Suprapubic skin (tissue), 4 donors: ENCODE measurements at regions not wholly inside any gene's neighbourhood (a gene's known extent, or its start where the extent isn't known, plus 50 kb on each side); places are given as distances from the start of the nearest gene placed in this dataset.

Experiments used
- DNase-seq, 2 donors: peaks; one replicate each; pipeline ENCODE4 v3.0.0-alpha.2; 2019; ENCODE audit warnings: low spot score in 2 of 2
- H3K27ac ChIP-seq: fragments of 200-600 bp; sonication (generic); one replicate; pipeline ENCODE4 v1.5.1; 2019
- H3K27me3 ChIP-seq: fragments of 200-600 bp; sonication (generic); one replicate; pipeline ENCODE4 v1.5.1; 2019
- H3K36me3 ChIP-seq: fragments of 200-600 bp; sonication (generic); one replicate; pipeline ENCODE4 v1.5.1; 2019
- H3K4me1 ChIP-seq: fragments of 200-600 bp; sonication (generic); one replicate; pipeline ENCODE4 v1.5.1; 2019
- H3K4me3 ChIP-seq: fragments of 200-600 bp; sonication (generic); one replicate; pipeline ENCODE4 v1.5.1; 2019; ENCODE audit warnings: mild to moderate bottlenecking
- H3K9me3 ChIP-seq: fragments of 200-600 bp; sonication (generic); one replicate; pipeline ENCODE4 v1.5.1; 2019
- EP300 ChIP-seq: sonication (generic); formaldehyde crosslinking; IDR thresholded peaks from one replicate; pipeline ENCODE4 v1.6.1; 2017; ENCODE audit warnings: antibody characterized with exemption
- POLR2A ChIP-seq, 2 donors: fragments of 450-650 bp; IDR thresholded peaks; one replicate each; pipeline ENCODE4 v1.6.1; 2017; ENCODE audit warnings: antibody characterized with exemption in 2 of 2, mild to moderate bottlenecking in 2 of 2, moderate library complexity in 2 of 2
- POLR2AphosphoS5 ChIP-seq, 3 donors: sonication (generic); formaldehyde crosslinking; IDR thresholded peaks; one replicate each; pipeline ENCODE4 v1.6.1; 2017; ENCODE audit warnings: antibody characterized with exemption in 3 of 3
- WGBS: methylation state at CpG from one replicate; pipeline ENCODE4 v1.1.5; 2018; 5-methylcytosine and 5-hydroxymethylcytosine counted together
- TF ChIP-seq, protein P1 (sequence below), 2 donors: fragments of 200-600 bp in 1 of 2; fragments of 450-650 bp in 1 of 2; sonication (generic) in 1 of 2; IDR thresholded peaks; one replicate each; pipeline ENCODE4 v1.5.1; 2016 to 2019; ENCODE audit warnings: antibody characterized with exemption in 2 of 2, mild to moderate bottlenecking in 1 of 2, moderate library complexity in 1 of 2

GRCh38 chr11:134878785-134879184 lies 466.7 kb upstream of the B3GAT1 start:
- DNase-seq = no peak
- no peak overlapping the region for H3K27ac ChIP-seq
- 59% methylated on average over 6 of the region's 6 CpGs for WGBS
- no peaks in the 10 kb centered on the region for H3K9me3 ChIP-seq
- no peak for TF ChIP-seq POLR2AphosphoS5 (IDR thresholded peaks at IDR 0.05)
- TF ChIP-seq EP300 = no peak
- TF ChIP-seq POLR2A (IDR thresholded peaks at IDR 0.05) = no peak
- TF ChIP-seq, protein P1, sequence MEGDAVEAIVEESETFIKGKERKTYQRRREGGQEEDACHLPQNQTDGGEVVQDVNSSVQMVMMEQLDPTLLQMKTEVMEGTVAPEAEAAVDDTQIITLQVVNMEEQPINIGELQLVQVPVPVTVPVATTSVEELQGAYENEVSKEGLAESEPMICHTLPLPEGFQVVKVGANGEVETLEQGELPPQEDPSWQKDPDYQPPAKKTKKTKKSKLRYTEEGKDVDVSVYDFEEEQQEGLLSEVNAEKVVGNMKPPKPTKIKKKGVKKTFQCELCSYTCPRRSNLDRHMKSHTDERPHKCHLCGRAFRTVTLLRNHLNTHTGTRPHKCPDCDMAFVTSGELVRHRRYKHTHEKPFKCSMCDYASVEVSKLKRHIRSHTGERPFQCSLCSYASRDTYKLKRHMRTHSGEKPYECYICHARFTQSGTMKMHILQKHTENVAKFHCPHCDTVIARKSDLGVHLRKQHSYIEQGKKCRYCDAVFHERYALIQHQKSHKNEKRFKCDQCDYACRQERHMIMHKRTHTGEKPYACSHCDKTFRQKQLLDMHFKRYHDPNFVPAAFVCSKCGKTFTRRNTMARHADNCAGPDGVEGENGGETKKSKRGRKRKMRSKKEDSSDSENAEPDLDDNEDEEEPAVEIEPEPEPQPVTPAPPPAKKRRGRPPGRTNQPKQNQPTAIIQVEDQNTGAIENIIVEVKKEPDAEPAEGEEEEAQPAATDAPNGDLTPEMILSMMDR (IDR thresholded peaks at IDR 0.05) = no peak
- no peak overlapping the region for H3K4me3 ChIP-seq
- peaks cover 17% of the 10 kb centered on the region for H3K27me3 ChIP-seq
- H3K36me3 ChIP-seq = no peaks in the 10 kb centered on the region
- H3K4me1 ChIP-seq = no peaks in the 10 kb centered on the region

GRCh38 chr11:134876226-134876625 lies 464.2 kb upstream of the B3GAT1 start:
- 69% methylated on average over 8 of the region's 8 CpGs for WGBS
- Histone ChIP-seq H3K9me3 (no peaks in the 10 kb centered on the region), H3K27ac (no peak overlapping the region), H3K4me3 (no peak overlapping the region), H3K4me1 (no peaks in the 10 kb centered on the region), H3K27me3 (peaks cover 17% of the 10 kb centered on the region), H3K36me3 (no peaks in the 10 kb centered on the region)
- DNase-seq = no peak
- TF ChIP-seq POLR2A (IDR thresholded peaks at IDR 0.05) (no peak), EP300 (no peak), POLR2AphosphoS5 (IDR thresholded peaks at IDR 0.05) (no peak)
- TF ChIP-seq, protein P1 (IDR thresholded peaks at IDR 0.05) = no peak

- Histone ChIP-seq H3K27me3 (peaks cover 17% of the 10 kb centered on the region), H3K4me1 (peaks cover 3% of the 10 kb centered on the region), H3K9me3 (no peaks in the 10 kb centered on the region), H3K27ac (no peak overlapping the region), H3K4me3 (no peak overlapping the region), H3K36me3 (no peaks in the 10 kb centered on the region)
- 84% methylated on average over 11 of the region's 11 CpGs for WGBS
- no peak for DNase-seq
- TF ChIP-seq POLR2A (IDR thresholded peaks at IDR 0.05) (no peak), POLR2AphosphoS5 (IDR thresholded peaks at IDR 0.05) (no peak)
- TF ChIP-seq, protein P1 (IDR thresholded peaks at IDR 0.05) = no peak
Observed at GRCh38 chr11:134866981-134867675, 455.1 kb upstream of the B3GAT1 start.

DNA sequence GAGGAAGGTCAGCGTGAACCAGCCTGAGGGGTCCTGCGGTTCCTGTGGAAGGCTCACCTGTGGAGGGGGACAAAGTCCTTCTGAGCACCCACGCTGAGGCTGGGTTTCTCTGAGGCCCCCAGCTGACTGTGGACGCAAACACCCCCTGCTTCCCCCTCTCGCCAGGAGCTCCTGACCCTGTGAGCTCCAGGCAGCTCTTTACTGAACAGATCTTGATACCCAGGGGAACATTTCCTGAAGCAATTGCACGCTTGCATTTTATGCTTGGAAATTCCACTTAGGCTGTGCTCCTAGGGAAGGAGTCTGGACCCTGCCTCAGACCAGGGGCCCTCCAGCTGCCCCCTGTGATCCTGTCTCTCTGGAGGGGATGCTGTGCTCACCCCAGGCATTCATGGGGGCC lies 454.2 kb upstream of the B3GAT1 start:
- Histone ChIP-seq H3K36me3 (no peaks in the 10 kb centered on the region), H3K4me1 (peaks cover 3% of the 10 kb centered on the region), H3K27ac (no peak overlapping the region), H3K9me3 (no peaks in the 10 kb centered on the region), H3K27me3 (peaks cover 17% of the 10 kb centered on the region), H3K4me3 (no peak overlapping the region)
- TF ChIP-seq POLR2AphosphoS5 (IDR thresholded peaks at IDR 0.05) (no peak), EP300 (no peak), POLR2A (IDR thresholded peaks at IDR 0.05) (no peak)
- TF ChIP-seq, protein P1 (IDR thresholded peaks at IDR 0.05) = no peak
- 72% methylated on average over 5 of the region's 6 CpGs for WGBS
- DNase-seq = no peak

DNA sequence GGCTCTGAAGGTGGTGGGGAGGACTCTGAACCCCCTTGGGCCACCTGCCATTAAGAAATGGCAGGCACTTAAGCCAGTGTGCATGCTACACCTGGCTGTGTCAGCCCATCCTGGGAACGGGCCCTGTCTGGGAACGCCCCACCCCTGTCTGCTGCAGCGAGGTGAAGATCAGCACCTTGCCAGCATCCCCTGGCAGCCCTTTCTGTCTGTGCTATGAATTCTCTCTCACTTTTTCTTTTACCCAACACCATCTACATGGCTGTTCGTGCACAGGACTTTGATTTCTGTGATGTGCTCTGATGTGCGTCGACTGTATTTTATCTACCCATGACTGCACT lies 452.9 kb upstream of the B3GAT1 start:
- no peaks in the 10 kb centered on the region for H3K36me3 ChIP-seq
- no peak for TF ChIP-seq POLR2AphosphoS5 (IDR thresholded peaks at IDR 0.05)
- no peak for TF ChIP-seq EP300
- TF ChIP-seq POLR2A (IDR thresholded peaks at IDR 0.05) = no peak
- TF ChIP-seq, protein P1 (IDR thresholded peaks at IDR 0.05) = no peak
- DNase-seq = no peak
- no peak overlapping the region for H3K4me3 ChIP-seq
- peaks cover 17% of the 10 kb centered on the region for H3K27me3 ChIP-seq
- peaks cover 3% of the 10 kb centered on the region for H3K4me1 ChIP-seq
- WGBS = 60% methylated on average over 6 of the region's 6 CpGs
- no peaks in the 10 kb centered on the region for H3K9me3 ChIP-seq
- no peak overlapping the region for H3K27ac ChIP-seq
